Vagina (tissue), 2 donors: ENCODE measurements at regions not wholly inside any gene's neighbourhood (a gene's known extent, or its start where the extent isn't known, plus 50 kb on each side); places are given as distances from the start of the nearest gene placed in this dataset.
A peak's percentile ranks its signal among the peaks of the same experiment; 100 is the strongest.

ENCODE experiments used
- DNase-seq, 2 donors: peaks; one replicate each; pipeline ENCODE4 v3.0.0-alpha.2; 2017; ENCODE audit errors: extremely low spot score in 2 of 2
- H3K27ac ChIP-seq: fragments of 200-600 bp; sonication (generic); one replicate; pipeline ENCODE4 v1.5.1; 2019
- H3K27me3 ChIP-seq: fragments of 200-600 bp; sonication (generic); one replicate; pipeline ENCODE4 v1.5.1; 2019
- H3K36me3 ChIP-seq, 2 donors: fragments of 200-600 bp; sonication (generic); one replicate each; pipeline ENCODE4 v1.5.1; 2017 to 2019
- H3K4me1 ChIP-seq: fragments of 200-600 bp; sonication (generic); one replicate; pipeline ENCODE4 v1.5.1; 2019
- H3K4me3 ChIP-seq, 2 donors: fragments of 200-600 bp; sonication (generic); 1 replicate in 1 of 2; 2 replicates in 1 of 2; pipeline ENCODE4 v1.5.1; 2016 to 2019
- H3K9me3 ChIP-seq: fragments of 200-600 bp; sonication (generic); one replicate; pipeline ENCODE4 v1.5.1; 2019
- CTCF ChIP-seq, 3 experiments: fragments of 450-650 bp in 2 of 3; fragments of 200-600 bp in 1 of 3; sonication (generic) in 1 of 3; IDR thresholded peaks; one replicate each; pipeline ENCODE4 v1.5.1; 2017 to 2019; ENCODE audit warnings: antibody characterized with exemption in 3 of 3, mild to moderate bottlenecking in 2 of 3, moderate library complexity in 2 of 3
- POLR2A ChIP-seq, 2 donors: fragments of 450-650 bp; IDR thresholded peaks; one replicate each; pipeline ENCODE4 v1.6.1; 2017; ENCODE audit warnings: antibody characterized with exemption in 2 of 2, mild to moderate bottlenecking in 2 of 2, moderate library complexity in 2 of 2
- POLR2AphosphoS5 ChIP-seq, 2 donors: sonication (generic); formaldehyde crosslinking; IDR thresholded peaks; one replicate each; pipeline ENCODE4 v1.9.0; 2017; ENCODE audit warnings: antibody characterized with exemption in 2 of 2, mild to moderate bottlenecking in 2 of 2, low read depth in 1 of 2; ENCODE audit not compliant: insufficient read depth in 1 of 2
- intact Hi-C: fragments of 100-400 bp; cut with DNase I; formaldehyde crosslinking; loops from one replicate; pipeline ENCODE4 v1.15.1; 2023

- H3K4me3 ChIP-seq = no peak overlapping the region
- H3K9me3 ChIP-seq = no peaks in the 10 kb centered on the region
- no peaks in the 10 kb centered on the region for H3K4me1 ChIP-seq
- no peaks in the 10 kb centered on the region for H3K27me3 ChIP-seq
- TF ChIP-seq POLR2AphosphoS5 (IDR thresholded peaks at IDR 0.05; ENCODE audit: insufficient read depth in 1 of 2, low read depth in 1 of 2) = no peak
- TF ChIP-seq CTCF (IDR thresholded peaks at IDR 0.05) = no peak
- no peak for TF ChIP-seq POLR2A (IDR thresholded peaks at IDR 0.05)
- intact Hi-C loops = no loop called here
- H3K27ac ChIP-seq = no peak overlapping the region
- peak in 1 of 2 donors; percentile 81 for DNase-seq
- H3K36me3 ChIP-seq = no peaks in the 10 kb centered on the region
These were observed 443.9 kb downstream of the TCERG1L start for GRCh38 chr10:130867446-130868194.

GRCh38 chr10:130869179-130869841 is 442.2 kb downstream of the TCERG1L start:
- no peaks in the 10 kb centered on the region for H3K27me3 ChIP-seq
- no peak overlapping the region for H3K27ac ChIP-seq
- TF ChIP-seq POLR2A (IDR thresholded peaks at IDR 0.05) (no peak), POLR2AphosphoS5 (IDR thresholded peaks at IDR 0.05; ENCODE audit: insufficient read depth in 1 of 2, low read depth in 1 of 2) (no peak), CTCF (IDR thresholded peaks at IDR 0.05) (no peak)
- intact Hi-C loops = no loop called here
- no peak overlapping the region for H3K4me3 ChIP-seq
- H3K36me3 ChIP-seq = no peaks in the 10 kb centered on the region
- no peaks in the 10 kb centered on the region for H3K9me3 ChIP-seq
- peak in 1 of 2 donors; percentile 67 for DNase-seq
- no peaks in the 10 kb centered on the region for H3K4me1 ChIP-seq

GRCh38 chr10:130871406-130871805 is 440.1 kb downstream of the TCERG1L start:
- DNase-seq = no peak
- TF ChIP-seq POLR2AphosphoS5 (IDR thresholded peaks at IDR 0.05; ENCODE audit: insufficient read depth in 1 of 2, low read depth in 1 of 2) (no peak), CTCF (IDR thresholded peaks at IDR 0.05) (no peak), POLR2A (IDR thresholded peaks at IDR 0.05) (no peak)
- no peaks in the 10 kb centered on the region for H3K4me1 ChIP-seq
- intact Hi-C loops = no loop called here
- H3K27me3 ChIP-seq = no peaks in the 10 kb centered on the region
- no peaks in the 10 kb centered on the region for H3K9me3 ChIP-seq
- H3K4me3 ChIP-seq = no peak overlapping the region
- no peaks in the 10 kb centered on the region for H3K36me3 ChIP-seq
- no peak overlapping the region for H3K27ac ChIP-seq

- intact Hi-C loops = no loop called here
- DNase-seq = no peak
- H3K27ac ChIP-seq = no peak overlapping the region
- H3K4me3 ChIP-seq = no peak overlapping the region
- no peaks in the 10 kb centered on the region for H3K36me3 ChIP-seq
- H3K4me1 ChIP-seq = no peaks in the 10 kb centered on the region
- no peaks in the 10 kb centered on the region for H3K9me3 ChIP-seq
- no peak for TF ChIP-seq POLR2A (IDR thresholded peaks at IDR 0.05)
- TF ChIP-seq CTCF (IDR thresholded peaks at IDR 0.05) = no peak
- TF ChIP-seq POLR2AphosphoS5 (IDR thresholded peaks at IDR 0.05; ENCODE audit: insufficient read depth in 1 of 2, low read depth in 1 of 2) = no peak
- no peaks in the 10 kb centered on the region for H3K27me3 ChIP-seq
These were observed 437.9 kb downstream of the TCERG1L start for GRCh38 chr10:130873636-130874035.

GRCh38 chr10:130875116-130875515 is 436.4 kb downstream of the TCERG1L start:
- TF ChIP-seq POLR2A (IDR thresholded peaks at IDR 0.05) (no peak), CTCF (IDR thresholded peaks at IDR 0.05) (no peak), POLR2AphosphoS5 (IDR thresholded peaks at IDR 0.05; ENCODE audit: insufficient read depth in 1 of 2, low read depth in 1 of 2) (no peak)
- Histone ChIP-seq H3K36me3 (no peaks in the 10 kb centered on the region), H3K4me3 (no peak overlapping the region), H3K27me3 (no peaks in the 10 kb centered on the region), H3K27ac (no peak overlapping the region), H3K9me3 (no peaks in the 10 kb centered on the region), H3K4me1 (no peaks in the 10 kb centered on the region)
- intact Hi-C loops = no loop called here
- DNase-seq = no peak
